ENCODE measurements at regions not wholly inside any gene's neighbourhood (a gene's known extent, or its start where the extent isn't known, plus 50 kb on each side); places are given as distances from the start of the nearest gene placed in this dataset.
"Not testable (repeated sequence)": the region's sequence is repeated elsewhere in the genome, so short reads cannot be mapped to it uniquely, and the experiment has no call there.

DNA sequence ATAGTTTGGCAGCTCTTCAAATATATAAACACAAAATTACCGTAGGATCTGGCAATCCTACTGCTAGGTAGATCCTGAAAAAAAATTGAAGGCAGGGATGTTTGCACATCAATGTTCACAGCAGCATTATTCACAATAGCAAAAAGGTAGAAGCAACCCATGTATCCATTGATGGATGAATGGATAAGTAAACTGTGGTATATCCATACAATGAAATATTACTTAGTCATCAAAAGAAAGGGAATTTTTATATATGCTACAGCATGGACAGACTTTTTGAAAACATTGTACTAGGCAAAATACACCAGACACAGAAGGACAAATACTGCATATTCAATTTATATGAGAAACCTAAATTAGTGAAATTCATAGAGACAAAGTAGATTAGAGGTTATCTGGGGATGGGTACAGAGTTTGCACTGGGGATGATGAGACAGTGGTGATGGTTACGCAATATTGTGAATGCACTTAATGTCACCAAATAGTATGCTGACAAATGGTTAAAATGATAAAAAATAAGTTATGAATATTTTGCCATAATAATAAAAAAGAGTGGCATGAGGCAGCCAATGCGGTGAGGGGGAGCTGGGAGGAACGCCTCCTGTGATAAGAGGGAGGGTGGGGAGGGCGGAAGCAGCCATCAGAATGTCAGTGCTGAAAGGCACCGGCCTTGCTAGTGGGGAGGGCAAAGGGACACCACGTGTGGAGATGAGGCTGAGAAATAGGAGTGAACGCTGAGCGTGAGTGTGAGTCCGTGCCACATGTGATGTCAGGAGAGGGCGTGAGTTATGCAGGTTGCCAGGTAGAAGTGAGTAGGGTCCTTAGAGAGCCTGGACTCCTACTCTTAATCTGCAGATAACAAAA, 386.1 kb upstream of the PODXL start:
- no peaks in the 10 kb centered on the region for H3K4me1 ChIP-seq (ENCODE audit: insufficient read depth, low read length)

DNA sequence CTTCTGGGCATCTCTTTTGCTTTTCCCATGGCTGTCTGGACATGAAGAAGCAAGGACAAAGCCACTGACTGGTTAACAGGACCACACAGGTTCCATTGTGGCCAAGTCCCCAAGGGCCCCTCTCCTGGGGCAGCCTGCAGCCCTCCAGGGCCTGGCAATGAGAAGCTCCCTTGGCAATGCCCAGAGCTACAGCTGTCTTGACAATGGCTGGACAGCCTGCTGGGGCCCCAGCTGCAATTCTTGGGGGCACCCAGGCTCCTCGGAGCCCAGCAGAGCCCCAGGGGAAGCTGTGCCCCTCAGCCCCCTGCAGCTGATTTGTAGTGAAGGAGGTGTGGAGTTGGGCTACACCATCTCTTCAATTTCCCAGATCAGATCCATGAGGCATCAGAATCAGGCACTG, 384.9 kb upstream of the PODXL start:
- no peak for ATAC-seq (ENCODE audit: insufficient read depth, low read depth)
- H3K4me2 ChIP-seq (ENCODE audit: insufficient read depth, low read length), result no peak overlapping the region
- no peak overlapping the region for H3K27ac ChIP-seq (ENCODE audit: low read length)
- H3K36me3 ChIP-seq (ENCODE audit: insufficient read depth, low read length), result no peaks in the 10 kb centered on the region
- DNase-seq, result no peak
- H3K79me2 ChIP-seq (ENCODE audit: insufficient read depth, low read length), result no peaks in the 10 kb centered on the region
- peaks cover 3% of the 10 kb centered on the region for H3K27me3 ChIP-seq (ENCODE audit: insufficient read depth, low read length, poor library complexity)
- H3K4me1 ChIP-seq (ENCODE audit: insufficient read depth, low read length), result no peaks in the 10 kb centered on the region
- H3K9ac ChIP-seq (ENCODE audit: low read depth, low read length), result no peak overlapping the region
- no peak overlapping the region for H3K4me3 ChIP-seq (ENCODE audit: low read depth in 1 of 2, low read length in 2 of 2)
- no peaks in the 10 kb centered on the region for H3K9me3 ChIP-seq (ENCODE audit: insufficient read depth, low read length, severe bottlenecking)
- TF ChIP-seq, protein P1, sequence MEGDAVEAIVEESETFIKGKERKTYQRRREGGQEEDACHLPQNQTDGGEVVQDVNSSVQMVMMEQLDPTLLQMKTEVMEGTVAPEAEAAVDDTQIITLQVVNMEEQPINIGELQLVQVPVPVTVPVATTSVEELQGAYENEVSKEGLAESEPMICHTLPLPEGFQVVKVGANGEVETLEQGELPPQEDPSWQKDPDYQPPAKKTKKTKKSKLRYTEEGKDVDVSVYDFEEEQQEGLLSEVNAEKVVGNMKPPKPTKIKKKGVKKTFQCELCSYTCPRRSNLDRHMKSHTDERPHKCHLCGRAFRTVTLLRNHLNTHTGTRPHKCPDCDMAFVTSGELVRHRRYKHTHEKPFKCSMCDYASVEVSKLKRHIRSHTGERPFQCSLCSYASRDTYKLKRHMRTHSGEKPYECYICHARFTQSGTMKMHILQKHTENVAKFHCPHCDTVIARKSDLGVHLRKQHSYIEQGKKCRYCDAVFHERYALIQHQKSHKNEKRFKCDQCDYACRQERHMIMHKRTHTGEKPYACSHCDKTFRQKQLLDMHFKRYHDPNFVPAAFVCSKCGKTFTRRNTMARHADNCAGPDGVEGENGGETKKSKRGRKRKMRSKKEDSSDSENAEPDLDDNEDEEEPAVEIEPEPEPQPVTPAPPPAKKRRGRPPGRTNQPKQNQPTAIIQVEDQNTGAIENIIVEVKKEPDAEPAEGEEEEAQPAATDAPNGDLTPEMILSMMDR (IDR thresholded peaks at IDR 0.05; ENCODE audit: borderline replicate concordance, extremely low read depth, low read length, poor library complexity, severe bottlenecking), result no peak
- no peak for TF ChIP-seq EZH2 (IDR thresholded peaks at IDR 0.05; ENCODE audit: borderline replicate concordance, low read depth, low read length, severe bottlenecking)
- H4K20me1 ChIP-seq (ENCODE audit: insufficient read depth, low read length), result no peaks in the 10 kb centered on the region
- no peak overlapping the region for H2AFZ ChIP-seq (ENCODE audit: low read depth, low read length)

More for the DNA sequence above, 386.1 kb upstream of the PODXL start:
- Histone ChIP-seq H3K4me3 (ENCODE audit: low read depth in 1 of 2, low read length in 2 of 2) (no peak overlapping the region), H3K4me2 (ENCODE audit: insufficient read depth, low read length) (no peak overlapping the region), H3K36me3 (ENCODE audit: insufficient read depth, low read length) (no peaks in the 10 kb centered on the region), H3K9me3 (ENCODE audit: insufficient read depth, low read length, severe bottlenecking) (no peaks in the 10 kb centered on the region), H2AFZ (ENCODE audit: low read depth, low read length) (no peak overlapping the region), H3K79me2 (ENCODE audit: insufficient read depth, low read length) (no peaks in the 10 kb centered on the region), H3K9ac (ENCODE audit: low read depth, low read length) (no peak overlapping the region), H3K27ac (ENCODE audit: low read length) (no peak overlapping the region), H3K27me3 (ENCODE audit: insufficient read depth, low read length, poor library complexity) (peaks cover 3% of the 10 kb centered on the region), H4K20me1 (ENCODE audit: insufficient read depth, low read length) (no peaks in the 10 kb centered on the region)
- no peak for TF ChIP-seq EZH2 (IDR thresholded peaks at IDR 0.05; ENCODE audit: borderline replicate concordance, low read depth, low read length, severe bottlenecking)
- TF ChIP-seq, protein P1 (IDR thresholded peaks at IDR 0.05; ENCODE audit: borderline replicate concordance, extremely low read depth, low read length, poor library complexity, severe bottlenecking), result no peak
- no peak for ATAC-seq (ENCODE audit: insufficient read depth, low read depth)
- no peak for DNase-seq

DNA sequence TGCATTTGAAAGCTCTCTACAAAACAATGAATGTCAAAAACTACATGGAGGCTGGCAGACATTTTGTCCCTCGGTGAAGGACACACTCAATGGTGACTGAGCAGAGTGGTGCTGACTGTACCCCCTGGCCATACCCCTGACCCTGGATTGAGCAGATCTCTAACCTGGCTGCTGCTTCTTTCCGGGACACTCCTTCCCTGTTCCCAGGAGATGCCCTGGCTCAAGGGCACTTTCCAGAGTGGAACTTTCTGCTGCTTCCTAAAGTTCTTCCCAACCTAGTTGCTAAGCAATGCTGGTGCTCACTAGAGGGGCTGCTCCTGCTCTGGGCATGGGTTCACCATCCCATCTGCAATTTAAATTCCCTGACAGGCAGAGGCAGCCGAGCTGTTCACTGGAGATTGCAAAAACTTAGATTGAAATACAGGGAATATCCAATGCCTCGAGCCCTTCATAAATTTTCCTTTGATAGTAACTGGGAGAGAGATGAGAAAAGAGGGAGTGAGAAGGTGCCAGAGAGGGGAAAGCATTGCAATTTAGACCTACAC, 384.3 kb upstream of the PODXL start:
- H4K20me1 ChIP-seq (ENCODE audit: insufficient read depth, low read length), result no peaks in the 10 kb centered on the region
- no peak overlapping the region for H3K9ac ChIP-seq (ENCODE audit: low read depth, low read length)
- DNase-seq, result no peak
- TF ChIP-seq EZH2 (IDR thresholded peaks at IDR 0.05; ENCODE audit: borderline replicate concordance, low read depth, low read length, severe bottlenecking), result no peak
- TF ChIP-seq, protein P1 (IDR thresholded peaks at IDR 0.05; ENCODE audit: borderline replicate concordance, extremely low read depth, low read length, poor library complexity, severe bottlenecking), result no peak
- H3K79me2 ChIP-seq (ENCODE audit: insufficient read depth, low read length), result no peaks in the 10 kb centered on the region
- no peak for ATAC-seq (ENCODE audit: insufficient read depth, low read depth)
- H3K4me3 ChIP-seq (ENCODE audit: low read depth in 1 of 2, low read length in 2 of 2), result no peak overlapping the region
- peaks cover 3% of the 10 kb centered on the region for H3K27me3 ChIP-seq (ENCODE audit: insufficient read depth, low read length, poor library complexity)
- no peak overlapping the region for H3K27ac ChIP-seq (ENCODE audit: low read length)
- no peak overlapping the region for H2AFZ ChIP-seq (ENCODE audit: low read depth, low read length)
- no peaks in the 10 kb centered on the region for H3K4me1 ChIP-seq (ENCODE audit: insufficient read depth, low read length)
- no peak overlapping the region for H3K4me2 ChIP-seq (ENCODE audit: insufficient read depth, low read length)
- no peaks in the 10 kb centered on the region for H3K36me3 ChIP-seq (ENCODE audit: insufficient read depth, low read length)
- H3K9me3 ChIP-seq (ENCODE audit: insufficient read depth, low read length, severe bottlenecking), result no peaks in the 10 kb centered on the region

DNA sequence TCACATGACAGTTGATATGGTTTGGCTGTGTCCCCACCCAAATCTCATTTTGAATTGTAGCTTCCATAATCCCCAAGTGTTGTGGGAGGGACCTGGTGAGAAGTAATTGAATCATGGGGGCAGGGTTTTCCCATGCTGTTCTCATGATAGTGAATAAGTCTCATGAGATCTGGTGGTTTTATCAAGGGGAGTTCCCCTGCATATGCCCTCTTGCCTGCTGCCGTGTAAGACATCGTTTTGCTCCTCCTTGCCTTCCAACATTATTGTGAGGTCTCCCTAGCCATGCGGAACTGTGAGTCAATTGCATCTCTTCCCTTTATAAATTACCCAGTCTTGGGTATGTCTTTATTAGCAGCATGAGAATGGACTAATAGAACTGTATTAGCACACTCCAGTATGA, 382.4 kb upstream of the PODXL start:
- H4K20me1 ChIP-seq (ENCODE audit: insufficient read depth, low read length); H3K36me3 ChIP-seq (ENCODE audit: insufficient read depth, low read length); H2AFZ ChIP-seq (ENCODE audit: low read depth, low read length); H3K79me2 ChIP-seq (ENCODE audit: insufficient read depth, low read length); H3K4me2 ChIP-seq (ENCODE audit: insufficient read depth, low read length); H3K9ac ChIP-seq (ENCODE audit: low read depth, low read length); H3K27me3 ChIP-seq (ENCODE audit: insufficient read depth, low read length, poor library complexity); H3K27ac ChIP-seq (ENCODE audit: low read length); H3K4me3 ChIP-seq (ENCODE audit: low read depth in 1 of 2, low read length in 2 of 2); DNase-seq; ATAC-seq (ENCODE audit: insufficient read depth, low read depth); H3K9me3 ChIP-seq (ENCODE audit: insufficient read depth, low read length, severe bottlenecking); H3K4me1 ChIP-seq (ENCODE audit: insufficient read depth, low read length): not testable (repeated sequence)
